GM12864 (cell line): ENCODE measurements at regions not wholly inside any gene's neighbourhood (a gene's known extent, or its start where the extent isn't known, plus 50 kb on each side); places are given as distances from the start of the nearest gene placed in this dataset.

Source experiments
- DNase-seq: peaks from one replicate; pipeline ENCODE4 v3.0.0-alpha.2; 2011; ENCODE audit warnings: low read depth
- H3K4me3 ChIP-seq: 2 replicates; pipeline ENCODE4 v1.5.1; 2011; ENCODE audit warnings: mild to moderate bottlenecking, low read depth, low read length, control low read depth
- TF ChIP-seq, protein P1 (sequence below): IDR thresholded peaks from 2 replicates; pipeline ENCODE4 v1.5.1; 2011; ENCODE audit warnings: low read depth, mild to moderate bottlenecking, moderate library complexity, low read length, control low read depth, inconsistent platforms; ENCODE audit errors: missing control alignments

GRCh38 chr16:6428861-6429260 lies 903.8 kb upstream of the RBFOX1 start:
- TF ChIP-seq, protein P1, sequence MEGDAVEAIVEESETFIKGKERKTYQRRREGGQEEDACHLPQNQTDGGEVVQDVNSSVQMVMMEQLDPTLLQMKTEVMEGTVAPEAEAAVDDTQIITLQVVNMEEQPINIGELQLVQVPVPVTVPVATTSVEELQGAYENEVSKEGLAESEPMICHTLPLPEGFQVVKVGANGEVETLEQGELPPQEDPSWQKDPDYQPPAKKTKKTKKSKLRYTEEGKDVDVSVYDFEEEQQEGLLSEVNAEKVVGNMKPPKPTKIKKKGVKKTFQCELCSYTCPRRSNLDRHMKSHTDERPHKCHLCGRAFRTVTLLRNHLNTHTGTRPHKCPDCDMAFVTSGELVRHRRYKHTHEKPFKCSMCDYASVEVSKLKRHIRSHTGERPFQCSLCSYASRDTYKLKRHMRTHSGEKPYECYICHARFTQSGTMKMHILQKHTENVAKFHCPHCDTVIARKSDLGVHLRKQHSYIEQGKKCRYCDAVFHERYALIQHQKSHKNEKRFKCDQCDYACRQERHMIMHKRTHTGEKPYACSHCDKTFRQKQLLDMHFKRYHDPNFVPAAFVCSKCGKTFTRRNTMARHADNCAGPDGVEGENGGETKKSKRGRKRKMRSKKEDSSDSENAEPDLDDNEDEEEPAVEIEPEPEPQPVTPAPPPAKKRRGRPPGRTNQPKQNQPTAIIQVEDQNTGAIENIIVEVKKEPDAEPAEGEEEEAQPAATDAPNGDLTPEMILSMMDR: no peak
- DNase-seq: no peak
- no peak overlapping the region for H3K4me3 ChIP-seq

GRCh38 chr16:6427621-6428020 lies 905.0 kb upstream of the RBFOX1 start:
- DNase-seq: no peak
- TF ChIP-seq, protein P1: no peak
- no peak overlapping the region for H3K4me3 ChIP-seq

- TF ChIP-seq, protein P1: no peak
- no peak overlapping the region for H3K4me3 ChIP-seq
- DNase-seq: no peak
Observed at GRCh38 chr16:6407596-6407995, 925.0 kb upstream of the RBFOX1 start.

GRCh38 chr16:6406028-6406427 lies 926.6 kb upstream of the RBFOX1 start:
- no peak for DNase-seq
- TF ChIP-seq, protein P1: no peak
- no peak overlapping the region for H3K4me3 ChIP-seq

DNA sequence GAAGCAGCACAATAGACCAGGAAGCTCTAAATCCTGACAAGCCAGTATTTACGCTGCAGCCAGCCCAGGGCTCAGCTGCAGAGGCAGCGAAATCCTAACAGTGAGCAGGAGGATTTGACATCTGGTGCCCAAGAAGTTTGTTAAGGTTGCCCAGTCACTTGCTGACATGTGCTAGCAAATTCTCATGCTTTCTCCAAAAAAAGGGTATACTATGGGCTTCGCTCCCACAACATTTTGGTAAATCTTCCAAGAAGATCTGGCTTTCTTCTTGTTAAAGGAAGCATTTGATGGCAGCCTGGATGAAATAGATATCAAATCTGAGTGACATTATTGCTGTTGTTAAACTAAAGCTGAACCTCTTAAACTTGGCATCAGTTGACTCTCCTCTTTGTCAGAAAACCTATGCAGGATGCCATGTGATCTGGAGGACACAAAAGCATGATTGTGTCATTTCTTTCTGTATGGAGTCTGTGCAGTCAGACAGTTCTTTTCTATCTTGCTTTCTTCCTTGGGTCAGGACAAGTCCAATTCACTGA lies 949.7 kb upstream of the RBFOX1 start:
- TF ChIP-seq, protein P1: no peak
- no peak for DNase-seq
- H3K4me3 ChIP-seq: no peak overlapping the region

DNA sequence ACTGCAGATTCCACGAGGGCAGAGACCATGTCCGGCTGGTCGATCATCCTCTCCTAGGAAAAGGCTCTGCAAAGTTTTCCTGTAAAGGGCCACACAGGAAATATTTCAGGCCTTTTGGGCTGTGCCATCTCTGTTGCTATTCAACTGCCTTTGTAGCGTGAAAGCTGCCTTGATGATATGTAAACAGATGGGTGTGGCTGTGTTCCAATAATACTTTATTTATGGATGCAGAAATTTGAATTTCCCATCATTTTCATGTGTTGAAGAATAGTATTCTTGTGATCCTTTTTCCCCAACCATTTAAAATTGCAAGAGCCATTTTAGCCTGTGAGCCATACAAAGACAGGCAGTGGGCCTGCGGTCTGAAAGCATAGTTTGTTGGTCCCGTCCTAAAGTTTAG lies 950.7 kb upstream of the RBFOX1 start:
- TF ChIP-seq, protein P1: no peak
- DNase-seq: no peak
- no peak overlapping the region for H3K4me3 ChIP-seq

DNA sequence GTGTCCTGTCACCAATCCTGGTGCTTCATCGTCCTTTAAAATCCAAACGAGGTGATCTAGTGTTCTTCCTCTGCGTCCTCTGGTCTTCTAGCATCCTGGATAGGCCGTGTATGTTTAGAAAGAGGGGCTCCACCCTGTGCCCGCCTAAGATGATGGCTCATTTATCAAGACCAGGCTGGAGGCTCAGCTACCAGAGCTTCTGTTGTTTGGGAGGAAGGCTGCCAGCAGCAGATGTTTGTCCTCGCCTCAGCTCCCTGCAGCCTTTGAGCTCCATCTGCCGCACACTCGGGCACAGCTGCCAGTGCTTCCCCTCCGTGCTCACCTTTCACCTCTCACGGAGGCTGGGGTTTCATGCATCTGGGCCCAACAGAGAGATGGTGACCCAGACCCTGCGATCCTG lies 954.7 kb upstream of the RBFOX1 start:
- H3K4me3 ChIP-seq: no peak overlapping the region
- TF ChIP-seq, protein P1: no peak
- DNase-seq: no peak
